Lung (tissue), 11 donors: ENCODE measurements at regions not wholly inside any gene's neighbourhood (a gene's known extent, or its start where the extent isn't known, plus 50 kb on each side); places are given as distances from the start of the nearest gene placed in this dataset.

Source experiments
- ATAC-seq: fragments of 200-7000 bp; cut with Tn5 transposase; one replicate; pipeline ENCODE4 v1.9.1; 2020; ENCODE audit warnings: moderate number of reproducible peaks; ENCODE audit not compliant: insufficient read depth, low FRiP score
- DNase-seq, 3 donors: peaks; one replicate each; pipeline ENCODE4 v3.0.0-alpha.2; 2013 to 2017
- H3K27ac ChIP-seq, 2 donors: one replicate each; pipeline ENCODE4 v1.5.1; 2013; ENCODE audit warnings: mild to moderate bottlenecking in 2 of 2, moderate library complexity in 2 of 2, control low read depth in 1 of 2, inconsistent platforms in 1 of 2, low read depth in 1 of 2, low read length in 1 of 2
- H3K27me3 ChIP-seq, 3 donors: one replicate each; pipeline ENCODE4 v1.5.1; 2013; ENCODE audit warnings: low read length in 2 of 3; ENCODE audit not compliant: control insufficient read depth in 3 of 3, insufficient read depth in 3 of 3
- H3K36me3 ChIP-seq, 4 donors: one replicate each; pipeline ENCODE4 v1.5.1; 2013; ENCODE audit warnings: low read length in 4 of 4, mild to moderate bottlenecking in 1 of 4, moderate library complexity in 1 of 4; ENCODE audit not compliant: control insufficient read depth in 4 of 4, insufficient read depth in 4 of 4
- H3K4me1 ChIP-seq, 5 donors: one replicate each; pipeline ENCODE4 v1.5.1; 2013; ENCODE audit warnings: low read length in 5 of 5, mild to moderate bottlenecking in 2 of 5, moderate library complexity in 1 of 5; ENCODE audit not compliant: control insufficient read depth in 5 of 5, insufficient read depth in 5 of 5
- H3K4me3 ChIP-seq: one replicate; pipeline ENCODE4 v1.5.1; 2013; ENCODE audit warnings: mild to moderate bottlenecking, control low read depth, moderate library complexity
- H3K9ac ChIP-seq, 2 donors: one replicate each; pipeline ENCODE4 v1.5.1; 2013; ENCODE audit warnings: low read length in 2 of 2, control low read depth in 1 of 2; ENCODE audit not compliant: insufficient read depth in 1 of 2
- H3K9me3 ChIP-seq, 4 donors: one replicate each; pipeline ENCODE4 v1.5.1; 2013; ENCODE audit warnings: low read length in 3 of 4, mild to moderate bottlenecking in 1 of 4, moderate library complexity in 1 of 4; ENCODE audit not compliant: control insufficient read depth in 4 of 4, insufficient read depth in 3 of 4
- WGBS, 2 donors: extraction: QIAGEN DNeasy Blood & Tissue Kit; methylation state at CpG; one replicate each; pipeline ENCODE4 v1.1.7; 2013; 5-methylcytosine and 5-hydroxymethylcytosine counted together
- TF ChIP-seq, protein P1 (sequence below): IDR thresholded peaks from 2 replicates; pipeline ENCODE4 v1.5.1; 2012; ENCODE audit warnings: mild to moderate bottlenecking; ENCODE audit errors: control extremely low read depth, extremely low read depth
- donor health status: control.
- donor health status: control.
- donor health status: Bipolar disorder and iron deficiency.
- donor health status: healthy.
- donor health status: DM: yes; HTN: yes; CAD: no.

GRCh38 chr18:8974696-8975095 is 127.8 kb upstream of the NDUFV2 start:
- Histone ChIP-seq H3K27me3 (no peaks in the 10 kb centered on the region), H3K9me3 (peaks cover 0 to 7% (median 0%) of the 10 kb centered on the region in 4 donors), H3K36me3 (no peaks in the 10 kb centered on the region), H3K27ac (no peak overlapping the region), H3K9ac (no peak overlapping the region), H3K4me1 (no peaks in the 10 kb centered on the region), H3K4me3 (no peak overlapping the region)
- no peak for DNase-seq
- 64 to 74% methylated on average over 2 of the region's 2 CpGs for WGBS, 2 donors
- ATAC-seq, result no peak
- TF ChIP-seq, protein P1, sequence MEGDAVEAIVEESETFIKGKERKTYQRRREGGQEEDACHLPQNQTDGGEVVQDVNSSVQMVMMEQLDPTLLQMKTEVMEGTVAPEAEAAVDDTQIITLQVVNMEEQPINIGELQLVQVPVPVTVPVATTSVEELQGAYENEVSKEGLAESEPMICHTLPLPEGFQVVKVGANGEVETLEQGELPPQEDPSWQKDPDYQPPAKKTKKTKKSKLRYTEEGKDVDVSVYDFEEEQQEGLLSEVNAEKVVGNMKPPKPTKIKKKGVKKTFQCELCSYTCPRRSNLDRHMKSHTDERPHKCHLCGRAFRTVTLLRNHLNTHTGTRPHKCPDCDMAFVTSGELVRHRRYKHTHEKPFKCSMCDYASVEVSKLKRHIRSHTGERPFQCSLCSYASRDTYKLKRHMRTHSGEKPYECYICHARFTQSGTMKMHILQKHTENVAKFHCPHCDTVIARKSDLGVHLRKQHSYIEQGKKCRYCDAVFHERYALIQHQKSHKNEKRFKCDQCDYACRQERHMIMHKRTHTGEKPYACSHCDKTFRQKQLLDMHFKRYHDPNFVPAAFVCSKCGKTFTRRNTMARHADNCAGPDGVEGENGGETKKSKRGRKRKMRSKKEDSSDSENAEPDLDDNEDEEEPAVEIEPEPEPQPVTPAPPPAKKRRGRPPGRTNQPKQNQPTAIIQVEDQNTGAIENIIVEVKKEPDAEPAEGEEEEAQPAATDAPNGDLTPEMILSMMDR, result no peak

- Histone ChIP-seq H3K27me3 (no peaks in the 10 kb centered on the region), H3K9ac (no peak overlapping the region), H3K36me3 (no peaks in the 10 kb centered on the region), H3K27ac (no peak overlapping the region), H3K4me3 (no peak overlapping the region), H3K9me3 (peaks cover 0 to 3% (median 0%) of the 10 kb centered on the region in 4 donors), H3K4me1 (no peaks in the 10 kb centered on the region)
- DNase-seq (no peak), ATAC-seq (no peak)
- 77 to 86% methylated on average over 7 of the region's 7 CpGs for WGBS, 2 donors
- TF ChIP-seq, protein P1, result no peak
These were observed 126.9 kb upstream of the NDUFV2 start for GRCh38 chr18:8975624-8976023.

GRCh38 chr18:8976606-8977005 is 125.9 kb upstream of the NDUFV2 start:
- DNase-seq (no peak), ATAC-seq (no peak)
- no peaks in the 10 kb centered on the region for H3K36me3 ChIP-seq
- H3K9me3 ChIP-seq, result no peaks in the 10 kb centered on the region
- H3K27me3 ChIP-seq, result no peaks in the 10 kb centered on the region
- H3K9ac ChIP-seq, result no peak overlapping the region
- no peak overlapping the region for H3K4me3 ChIP-seq
- WGBS, 2 donors, result 86 to 98% methylated on average over 3 of the region's 3 CpGs
- TF ChIP-seq, protein P1, result no peak
- H3K27ac ChIP-seq, result no peak overlapping the region
- no peaks in the 10 kb centered on the region for H3K4me1 ChIP-seq

DNA sequence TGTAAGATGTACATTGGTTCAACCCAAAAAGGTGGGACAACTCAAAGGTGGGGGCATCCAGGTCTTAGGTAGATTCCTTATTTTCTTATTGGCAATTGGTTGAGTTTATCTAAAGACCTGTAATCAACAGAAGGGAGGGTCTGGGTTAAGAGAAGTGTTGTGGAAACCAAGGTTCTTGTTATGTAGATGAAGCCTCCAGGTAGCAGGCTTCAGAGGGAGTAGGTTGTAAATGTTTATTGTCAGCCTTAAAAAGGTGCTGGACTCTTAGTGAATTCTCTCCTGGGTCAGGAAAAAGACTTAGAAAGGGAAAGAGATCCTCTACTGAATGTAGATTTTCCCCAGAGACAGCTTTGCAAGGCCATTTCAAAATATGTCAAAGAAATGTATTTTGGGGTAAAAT is 125.3 kb upstream of the NDUFV2 start:
- DNase-seq, result no peak
- no peak overlapping the region for H3K27ac ChIP-seq
- H3K9me3 ChIP-seq, result no peaks in the 10 kb centered on the region
- H3K9ac ChIP-seq, result no peak overlapping the region
- no peaks in the 10 kb centered on the region for H3K27me3 ChIP-seq
- no peaks in the 10 kb centered on the region for H3K36me3 ChIP-seq
- no peaks in the 10 kb centered on the region for H3K4me1 ChIP-seq
- TF ChIP-seq, protein P1, result no peak
- no peak for ATAC-seq
- H3K4me3 ChIP-seq, result no peak overlapping the region
